Right forelimb (tissue), 1 donor: ENCODE measurements at regions not wholly inside any gene's neighbourhood (a gene's known extent, or its start where the extent isn't known, plus 50 kb on each side); places are given as distances from the start of the nearest gene placed in this dataset.

Experiments used
- DNase-seq: peaks from one replicate; pipeline ENCODE4 v3.0.0-alpha.2; 2018

DNA sequence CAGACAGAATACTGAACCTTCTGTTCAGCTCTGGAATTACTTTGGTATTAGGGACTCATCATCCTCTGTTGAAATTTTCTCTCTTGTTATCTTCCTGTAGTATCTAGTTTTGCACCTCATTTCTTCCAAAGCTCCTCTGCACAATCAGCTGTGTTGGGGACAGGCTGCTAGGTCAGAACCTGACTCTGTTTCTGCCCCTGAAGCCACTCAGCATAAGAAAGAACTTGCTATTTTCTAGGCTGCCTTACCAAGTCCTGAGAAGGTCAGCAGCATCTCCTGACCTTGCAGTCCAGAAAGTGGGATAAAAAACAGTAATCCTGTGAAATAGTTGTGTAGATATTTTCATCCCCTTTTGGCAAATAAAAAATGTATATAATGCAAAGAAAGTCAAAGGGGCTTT lies 862.6 kb downstream of the SORCS3 start:
- DNase-seq, result no peak

- no peak for DNase-seq
Measured at GRCh38 chr10:105502058-105502457, 861.0 kb downstream of the SORCS3 start.

GRCh38 chr10:105494944-105495343 lies 853.9 kb downstream of the SORCS3 start:
- DNase-seq, result no peak

GRCh38 chr10:105494303-105494702 lies 853.2 kb downstream of the SORCS3 start:
- DNase-seq, result no peak

DNA sequence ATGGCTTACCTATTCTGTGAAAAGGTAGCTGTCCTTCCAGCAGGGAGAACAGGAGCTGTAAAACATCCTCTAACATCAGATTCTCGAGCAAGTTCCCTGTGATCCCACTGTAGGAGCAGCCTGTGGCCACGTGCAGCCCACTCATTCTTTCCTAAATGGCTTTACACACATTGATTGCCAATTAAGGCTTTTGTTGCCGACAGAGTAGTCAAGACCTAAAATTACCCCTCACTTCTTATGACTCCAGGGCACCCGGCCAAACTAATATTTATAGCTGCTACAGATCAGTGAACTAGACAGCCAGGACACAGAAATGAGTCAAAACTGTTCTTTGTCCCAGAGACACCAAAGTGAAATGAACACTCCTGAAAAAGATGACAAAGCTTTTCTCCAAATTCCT lies 832.1 kb downstream of the SORCS3 start:
- DNase-seq, result no peak

DNA sequence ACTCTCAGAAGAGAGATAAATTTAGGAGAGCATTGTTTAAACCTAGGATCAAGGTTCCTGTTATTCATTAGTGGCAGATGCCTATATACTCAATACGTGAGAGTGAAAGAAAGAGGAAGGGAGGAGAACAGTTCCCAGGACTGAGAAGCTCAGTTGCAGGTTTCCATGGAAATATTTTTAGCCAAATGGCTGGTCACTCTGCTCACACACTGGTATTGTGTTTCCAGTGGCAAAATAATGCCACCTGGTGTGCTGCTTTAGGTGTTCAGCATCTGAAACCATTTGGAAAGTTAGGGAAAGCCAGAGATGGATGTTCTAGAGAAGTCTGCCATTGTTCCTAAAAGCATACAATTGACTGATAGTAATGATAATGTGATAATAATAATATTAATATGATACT lies 827.7 kb downstream of the SORCS3 start:
- no peak for DNase-seq

GRCh38 chr10:105466521-105466920 lies 825.4 kb downstream of the SORCS3 start:
- DNase-seq, result no peak

DNA sequence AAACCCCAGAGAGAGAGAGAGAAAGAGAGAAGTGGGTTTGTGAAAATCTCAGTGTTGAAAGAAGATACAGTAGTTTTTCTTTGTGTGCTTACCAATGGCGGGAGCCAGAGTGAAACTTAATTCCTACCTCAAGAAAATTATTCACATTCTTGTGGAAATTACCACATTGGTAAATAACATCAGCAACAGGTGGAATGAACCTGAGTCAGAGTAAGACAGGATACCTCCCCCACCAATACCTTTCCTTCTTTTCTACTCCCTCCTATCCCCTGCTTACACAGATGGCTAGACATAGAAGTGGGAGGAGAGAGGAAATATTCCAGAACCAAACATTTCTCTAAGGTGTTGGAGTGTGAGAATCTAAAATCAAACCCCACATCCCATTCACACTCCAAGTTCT lies 793.9 kb downstream of the SORCS3 start:
- no peak for DNase-seq

DNA sequence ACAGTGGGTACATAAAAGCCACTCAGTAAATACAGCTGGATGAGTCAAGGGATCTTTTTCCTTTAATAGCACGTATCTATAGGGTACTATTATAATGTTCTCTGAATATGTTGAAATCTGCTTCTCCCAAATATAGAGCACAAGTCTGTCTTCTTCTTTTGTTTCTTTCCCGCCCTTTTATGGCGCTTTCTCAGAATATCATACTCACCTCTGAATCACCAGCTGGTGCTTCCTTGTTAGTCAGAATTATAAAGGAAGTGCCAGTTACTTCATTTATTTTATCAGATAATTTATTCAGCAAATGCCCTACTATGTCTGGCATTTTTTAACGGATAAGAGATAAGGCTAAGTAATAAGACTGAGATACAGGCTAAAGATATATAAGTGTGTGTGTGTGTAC lies 772.9 kb downstream of the SORCS3 start:
- no peak for DNase-seq

DNA sequence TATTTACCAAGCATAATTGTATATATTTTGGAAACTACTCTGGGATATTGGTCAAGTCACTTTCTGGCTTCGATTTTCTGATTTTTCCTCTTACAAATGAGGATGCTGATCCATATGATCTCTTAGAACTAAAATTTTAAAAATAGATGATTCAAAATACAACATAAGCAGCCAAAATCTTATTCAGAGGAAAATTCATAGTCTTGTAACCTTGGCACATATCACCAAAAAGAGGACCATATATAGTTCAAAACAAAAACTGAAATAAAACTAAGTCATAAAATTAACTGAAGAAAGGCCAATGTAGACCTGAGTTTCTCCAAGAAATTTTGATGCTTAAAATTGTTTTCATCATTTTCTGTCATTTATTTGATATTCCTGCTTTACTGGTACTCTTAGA lies 768.3 kb downstream of the SORCS3 start:
- DNase-seq, result no peak

DNA sequence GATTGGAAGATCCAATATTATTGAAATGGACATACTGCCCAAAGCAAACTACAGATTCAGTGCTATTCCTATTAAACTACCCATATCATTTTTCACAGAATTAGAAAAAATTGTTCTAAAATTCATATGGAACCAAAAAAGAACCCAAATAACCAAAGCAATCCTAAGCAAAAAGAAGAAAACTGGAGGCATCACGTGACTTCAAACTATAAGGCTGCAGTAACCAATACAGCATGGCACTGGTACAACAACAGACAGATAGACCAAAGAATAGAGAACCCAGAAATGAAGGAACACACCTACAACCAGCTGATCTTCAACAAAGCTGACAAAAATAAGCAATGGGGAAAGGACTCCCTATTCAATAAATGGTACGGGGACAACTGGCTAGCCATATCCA lies 765.4 kb downstream of the SORCS3 start:
- DNase-seq, result no peak

GRCh38 chr10:105398202-105398601 lies 757.1 kb downstream of the SORCS3 start:
- no peak for DNase-seq

GRCh38 chr10:105391670-105392351 lies 750.7 kb downstream of the SORCS3 start:
- no peak for DNase-seq

DNA sequence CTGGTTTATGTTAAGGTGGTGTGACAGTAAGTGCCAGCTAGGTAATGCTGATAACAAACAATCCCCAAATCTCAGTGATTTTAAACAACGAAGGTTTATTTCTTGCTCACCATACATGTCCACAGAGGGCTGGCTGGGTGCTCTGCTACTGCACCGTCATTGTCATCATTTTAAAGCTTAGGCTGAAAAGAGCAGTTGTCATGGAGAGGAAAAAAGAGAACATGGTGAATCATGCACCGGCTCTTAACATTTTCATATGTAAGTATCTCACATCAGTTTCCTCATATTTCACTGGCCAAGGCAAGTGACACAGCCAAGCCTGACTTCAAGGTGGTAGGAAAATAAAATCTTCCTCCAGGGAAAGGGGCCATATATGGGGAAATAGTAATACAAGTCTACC lies 746.9 kb downstream of the SORCS3 start:
- no peak for DNase-seq

DNA sequence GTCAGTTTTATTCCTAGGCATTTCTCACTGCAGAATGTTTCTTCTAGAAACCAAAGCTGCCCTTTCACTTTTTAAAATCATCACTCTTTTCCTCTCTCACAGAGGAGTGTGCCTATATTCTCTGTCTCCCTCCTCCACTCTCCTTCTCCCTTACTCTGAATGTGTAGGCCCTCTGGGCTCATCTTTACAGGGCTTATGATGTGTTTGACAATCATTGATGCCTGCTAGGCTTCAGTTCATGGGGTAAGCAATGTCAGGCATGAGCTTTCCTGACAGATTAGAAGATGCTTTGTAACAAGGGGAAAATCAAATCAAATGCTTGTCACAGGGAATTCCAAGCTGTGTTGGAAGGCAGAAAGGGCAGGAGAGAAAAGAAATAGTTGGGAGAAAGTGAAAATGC lies 742.9 kb downstream of the SORCS3 start:
- no peak for DNase-seq

DNA sequence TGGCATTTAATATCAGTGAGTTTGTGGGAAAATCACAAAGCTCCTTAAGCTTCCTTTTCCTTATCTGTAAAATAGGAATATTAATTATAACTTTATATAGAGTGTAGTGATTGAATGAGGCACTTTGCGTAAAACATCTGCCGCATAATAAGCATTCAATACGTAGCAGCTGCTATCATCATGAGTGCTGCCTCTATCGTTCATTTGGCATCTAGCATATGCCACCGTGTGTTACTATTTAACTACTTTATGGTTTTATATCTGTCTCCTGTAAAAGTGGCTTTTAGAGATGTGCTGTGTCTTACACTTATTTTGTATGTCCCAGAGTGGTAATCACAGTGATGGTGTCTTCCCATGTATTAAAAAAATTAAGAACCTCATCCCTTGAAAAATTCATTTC lies 729.6 kb downstream of the SORCS3 start:
- DNase-seq, result no peak

DNA sequence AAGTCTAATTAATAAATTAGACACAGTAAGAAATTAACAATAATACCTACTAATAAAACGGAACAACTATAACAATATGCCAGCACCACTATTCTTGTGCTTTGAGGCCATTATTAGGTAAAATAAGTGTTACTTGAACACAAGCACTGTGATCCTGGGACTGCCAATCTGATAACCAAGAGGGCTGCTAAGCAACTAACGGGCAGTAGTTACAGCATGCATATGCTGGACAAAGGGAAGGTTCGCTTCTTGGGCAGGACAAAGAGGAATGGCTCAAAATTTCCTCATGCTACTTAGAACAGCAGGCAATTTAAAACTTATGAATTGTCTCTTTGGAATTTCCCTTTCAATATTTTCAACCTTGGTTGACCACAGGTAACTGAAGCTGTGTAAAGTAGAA lies 718.6 kb downstream of the SORCS3 start:
- no peak for DNase-seq

- no peak for DNase-seq
Measured at GRCh38 chr10:105358911-105359310, 717.8 kb downstream of the SORCS3 start.

- DNase-seq, result no peak
Measured at GRCh38 chr10:105356626-105357025, 715.5 kb downstream of the SORCS3 start.

GRCh38 chr10:105354010-105354409 lies 712.9 kb downstream of the SORCS3 start:
- DNase-seq, result no peak

- no peak for DNase-seq
Measured at GRCh38 chr10:105352827-105353226, 711.7 kb downstream of the SORCS3 start.

- DNase-seq, result no peak
Measured at GRCh38 chr10:105352281-105352680, 711.2 kb downstream of the SORCS3 start.

- DNase-seq, result no peak
Measured at GRCh38 chr10:105351187-105351586, 710.1 kb downstream of the SORCS3 start.

DNA sequence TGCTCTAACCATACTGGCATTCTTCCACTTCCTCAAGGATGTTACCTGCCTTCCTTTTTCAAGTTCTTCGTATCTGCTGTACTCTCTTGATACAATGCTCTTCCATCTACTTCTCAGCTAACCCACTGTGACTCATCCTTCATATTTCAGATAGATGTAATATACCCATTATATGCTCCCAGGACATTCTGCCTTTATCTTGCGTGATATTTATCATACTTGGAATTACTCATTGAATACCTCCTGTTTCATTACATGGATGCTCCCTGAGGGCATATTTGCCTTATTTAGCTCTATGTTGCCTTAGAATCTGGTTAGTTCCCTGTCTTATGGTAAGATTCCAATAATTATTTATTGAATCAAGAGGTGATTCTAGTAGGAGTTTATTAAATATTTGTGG lies 706.4 kb downstream of the SORCS3 start:
- no peak for DNase-seq

- no peak for DNase-seq
Measured at GRCh38 chr10:105342606-105343005, 701.5 kb downstream of the SORCS3 start.

GRCh38 chr10:105339669-105340068 lies 698.6 kb downstream of the SORCS3 start:
- DNase-seq, result no peak
